ENCODE measurements at regions not wholly inside any gene's neighbourhood (a gene's known extent, or its start where the extent isn't known, plus 50 kb on each side); places are given as distances from the start of the nearest gene placed in this dataset.

- no peak for DNase-seq (ENCODE audit: low read depth in 2 of 3, low spot score in 2 of 3)
Measured at GRCh38 chr2:120933693-120934573, 198.3 kb downstream of the GLI2 start.

DNA sequence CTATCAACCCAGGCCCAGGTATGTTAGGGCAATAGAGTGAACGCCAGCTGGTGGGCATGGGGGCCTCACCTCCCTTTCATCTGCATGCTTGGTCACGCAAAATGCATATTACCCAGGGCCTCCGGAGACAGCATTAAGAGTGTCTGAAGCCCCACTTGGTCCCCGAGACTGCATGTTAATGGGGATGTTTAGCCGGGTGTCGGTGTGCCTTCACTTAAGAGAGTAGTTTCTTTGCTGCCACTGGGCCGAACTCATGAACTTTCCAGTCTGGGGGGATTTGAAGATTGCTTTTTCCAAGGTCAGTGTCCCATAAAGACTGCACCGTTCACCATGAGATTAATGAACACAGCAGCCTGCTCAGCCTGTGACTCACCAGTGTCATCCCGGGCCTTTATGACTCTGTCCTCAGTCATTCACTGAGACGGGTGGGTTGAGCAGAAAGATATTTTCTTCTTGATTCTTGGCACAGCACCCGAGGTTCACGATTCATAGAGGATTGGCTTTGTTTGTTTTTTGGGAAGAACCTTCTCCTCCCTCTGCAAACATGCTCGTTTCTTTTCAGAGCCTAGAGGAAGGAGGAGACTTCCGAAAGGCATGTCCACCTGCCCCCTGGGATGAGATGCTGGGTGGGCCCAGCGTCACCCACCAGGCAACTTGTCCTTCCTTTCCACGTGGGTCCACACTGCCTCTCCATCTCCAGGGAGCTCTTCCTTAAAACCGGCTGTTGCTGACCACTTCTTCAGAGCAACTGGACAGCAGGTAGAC is 199.1 kb downstream of the GLI2 start:
- no peak for DNase-seq (ENCODE audit: low read depth in 2 of 3, low spot score in 2 of 3)

DNA sequence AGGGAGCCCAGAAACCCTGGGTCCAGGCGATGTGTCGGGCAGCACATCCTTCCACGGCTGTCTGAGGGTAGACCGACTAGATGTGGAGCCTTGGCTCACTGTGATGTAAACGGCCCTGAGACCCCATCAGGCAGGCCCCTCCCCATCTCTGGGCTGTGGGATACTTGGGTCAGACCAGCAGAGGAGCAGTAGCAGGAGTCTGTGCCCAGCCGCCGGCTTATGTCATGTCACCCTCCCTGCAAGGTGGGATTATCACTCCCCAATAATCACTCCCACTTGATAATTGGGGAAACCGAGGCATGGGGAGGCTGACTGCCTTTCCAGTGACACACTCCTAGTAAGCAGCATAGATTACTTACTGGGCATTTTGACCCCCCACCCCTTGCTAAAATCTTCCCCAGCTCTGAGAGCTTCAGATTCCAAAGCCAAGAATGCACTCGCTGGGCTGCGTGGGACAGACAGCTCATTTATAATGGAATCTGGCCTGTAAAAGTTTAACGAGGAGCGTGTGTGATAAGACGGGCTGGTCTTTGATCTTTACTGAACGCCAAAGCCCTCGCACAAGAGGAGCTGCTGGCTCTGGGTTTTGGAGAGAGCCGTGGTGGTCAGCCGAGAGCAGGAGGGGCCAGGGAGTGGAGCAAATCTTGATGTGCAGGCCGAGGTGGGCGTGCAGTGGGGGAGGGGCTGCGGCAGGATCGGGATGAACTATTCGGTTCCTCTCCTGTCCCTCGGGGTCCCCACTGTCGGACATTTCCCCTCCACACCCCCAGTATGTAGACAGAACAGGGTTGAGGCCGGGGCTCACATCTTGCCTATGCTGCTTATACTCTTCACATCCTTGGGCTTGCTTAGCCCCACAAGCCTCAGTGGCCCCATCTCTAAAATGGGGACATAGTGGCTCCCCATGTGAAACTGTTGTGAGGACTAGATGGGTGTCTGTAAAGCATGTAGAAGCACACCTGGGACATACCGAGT is 200.0 kb downstream of the GLI2 start:
- no peak for DNase-seq (ENCODE audit: low read depth in 2 of 3, low spot score in 2 of 3)

DNA sequence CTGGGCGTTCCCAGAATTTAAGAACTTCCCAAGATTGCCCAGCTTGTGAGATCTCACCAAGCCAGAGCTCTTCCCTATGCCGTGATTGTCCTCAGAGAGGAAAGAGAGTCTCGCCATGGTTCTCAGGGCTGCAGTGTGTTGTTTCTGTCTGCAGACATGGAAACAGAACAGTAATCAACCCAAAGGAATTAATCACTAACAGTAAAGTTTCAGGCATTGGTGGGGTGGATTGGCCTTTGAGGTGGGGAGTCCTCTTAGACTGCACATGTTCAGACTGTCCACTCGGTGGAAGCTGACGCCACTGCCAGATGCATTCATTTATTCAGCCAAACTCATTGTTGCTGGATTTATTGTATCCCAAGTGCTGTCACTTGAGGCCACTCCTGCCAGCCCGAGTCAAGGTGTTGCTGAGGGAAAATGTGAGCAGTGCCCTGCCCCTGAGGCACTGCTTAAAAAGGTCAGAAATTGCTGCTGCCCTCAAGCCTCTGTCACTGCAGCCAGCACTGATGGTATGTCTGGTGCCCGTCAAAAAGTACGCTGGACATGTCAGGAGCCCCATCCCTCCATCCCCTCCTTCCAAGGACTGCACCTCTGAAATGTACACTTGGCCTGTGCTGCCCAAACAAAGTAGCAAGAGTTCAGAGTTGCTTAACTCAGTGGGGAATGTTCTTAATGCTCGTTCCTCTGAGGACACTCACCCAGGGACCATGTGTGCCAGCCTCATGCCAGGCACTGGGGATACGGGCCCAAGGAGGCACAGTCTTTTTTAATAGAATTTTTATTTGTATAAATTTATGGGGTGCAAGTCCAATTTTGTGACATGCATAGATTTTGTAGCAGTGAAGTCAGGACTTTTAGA is 201.0 kb downstream of the GLI2 start:
- no peak for DNase-seq (ENCODE audit: low read depth in 2 of 3, low spot score in 2 of 3)

DNA sequence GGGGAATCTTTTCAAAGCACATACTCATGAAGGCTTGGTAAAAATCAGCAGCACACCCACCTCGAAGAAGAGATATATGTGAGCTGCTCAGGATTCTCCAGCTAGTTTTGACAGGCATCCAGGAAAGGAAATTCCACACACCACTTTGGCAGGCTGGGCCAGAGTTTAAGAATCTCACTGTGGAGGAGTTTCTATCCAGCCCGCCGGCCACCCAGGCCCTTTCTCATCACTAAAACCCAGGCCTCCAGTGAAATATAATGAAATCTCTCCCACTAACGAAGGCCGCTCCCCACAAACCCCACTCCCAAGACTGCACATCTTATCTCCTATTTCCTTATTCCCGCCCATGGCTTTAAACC is 202.0 kb downstream of the GLI2 start:
- DNase-seq (ENCODE audit: low read depth in 2 of 3, low spot score in 2 of 3) = no peak

- no peak for DNase-seq (ENCODE audit: low read depth in 2 of 3, low spot score in 2 of 3)
Measured at GRCh38 chr2:120938045-120938771, 202.5 kb downstream of the GLI2 start.

GRCh38 chr2:120939595-120940318 is 204.1 kb downstream of the GLI2 start:
- DNase-seq (ENCODE audit: low read depth in 2 of 3, low spot score in 2 of 3) = no peak

DNA sequence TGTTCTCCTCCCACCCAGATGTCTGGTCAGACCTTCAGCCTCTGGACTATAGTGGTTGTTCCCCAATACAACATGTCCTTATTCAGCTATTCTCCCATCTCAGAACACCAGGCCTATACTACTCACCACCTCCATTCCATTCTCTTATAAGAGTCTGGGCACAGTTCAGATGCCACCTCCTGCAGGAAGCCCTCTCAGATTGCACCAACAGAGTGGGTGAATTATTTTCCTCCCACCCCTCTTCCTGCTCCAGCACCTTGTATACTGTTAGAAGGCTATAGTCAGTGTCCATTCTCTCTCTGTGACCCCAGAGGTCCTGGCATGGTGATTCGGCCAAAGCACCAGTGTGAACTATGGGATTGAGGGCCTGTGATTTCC is 204.6 kb downstream of the GLI2 start:
- DNase-seq (ENCODE audit: low read depth in 2 of 3, low spot score in 2 of 3) = no peak

GRCh38 chr2:120940726-120941256 is 205.1 kb downstream of the GLI2 start:
- DNase-seq (ENCODE audit: low read depth in 2 of 3, low spot score in 2 of 3) = no peak

- no peak for DNase-seq (ENCODE audit: low read depth in 2 of 3, low spot score in 2 of 3)
Measured at GRCh38 chr2:120941571-120942120, 206.0 kb downstream of the GLI2 start.

DNA sequence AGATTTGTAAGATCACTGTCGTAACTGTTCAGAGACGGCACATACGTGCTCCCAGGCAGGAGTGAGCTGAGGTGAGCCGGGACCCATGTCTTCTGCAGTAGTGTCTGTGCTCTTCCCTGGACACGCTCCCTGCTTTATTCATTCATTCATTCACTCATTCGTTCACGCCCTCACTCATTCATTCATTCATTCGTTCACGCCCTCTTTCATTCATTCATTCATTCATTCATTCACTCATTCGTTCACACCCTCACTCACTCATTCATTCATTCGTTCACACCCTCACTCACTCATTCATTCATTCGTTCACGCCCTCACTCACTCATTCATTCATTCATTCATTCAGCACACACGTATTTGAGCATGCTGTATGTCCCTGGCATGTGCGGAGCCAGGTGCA is 207.0 kb downstream of the GLI2 start:
- DNase-seq (ENCODE audit: low read depth in 2 of 3, low spot score in 2 of 3) = no peak

- no peak for DNase-seq (ENCODE audit: low read depth in 2 of 3, low spot score in 2 of 3)
Measured at GRCh38 chr2:120943403-120944034, 207.9 kb downstream of the GLI2 start.

GRCh38 chr2:120944575-120944974 is 208.9 kb downstream of the GLI2 start:
- no peak for DNase-seq (ENCODE audit: low read depth in 2 of 3, low spot score in 2 of 3)

- DNase-seq (ENCODE audit: low read depth in 2 of 3, low spot score in 2 of 3) = no peak
Measured at GRCh38 chr2:120945091-120945490, 209.4 kb downstream of the GLI2 start.

DNA sequence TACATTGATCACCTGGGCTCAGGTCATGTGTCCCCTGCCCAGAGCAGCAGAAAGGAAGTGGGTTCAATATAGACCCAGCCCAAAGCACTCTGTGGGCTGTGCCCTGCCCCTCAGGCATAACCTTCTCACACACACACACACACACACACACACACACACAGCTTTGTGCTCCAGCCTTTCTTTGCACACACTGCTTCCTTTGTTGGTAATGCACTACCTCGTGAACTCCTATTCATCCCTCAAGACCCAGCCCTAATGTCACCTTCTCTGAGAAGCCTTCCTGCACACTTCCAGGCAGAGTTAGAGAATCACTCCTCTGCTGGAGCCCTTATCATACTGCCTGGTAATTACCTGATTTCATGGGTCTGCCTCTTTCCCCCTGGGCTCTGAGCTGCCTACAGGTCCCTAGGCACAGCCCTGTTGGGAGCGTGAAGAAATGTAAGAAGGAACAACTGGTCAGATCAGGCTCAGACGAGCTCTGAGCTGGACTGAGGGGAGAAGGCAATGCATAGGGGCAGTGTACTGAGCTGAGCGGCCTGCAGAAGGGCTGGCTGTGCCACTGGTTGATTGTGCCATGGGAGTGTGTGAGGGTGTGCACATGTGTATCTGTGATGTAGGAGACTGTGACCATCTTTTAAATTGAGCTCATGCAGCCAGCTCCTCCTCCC is 210.3 kb downstream of the GLI2 start:
- DNase-seq (ENCODE audit: low read depth in 2 of 3, low spot score in 2 of 3) = no peak

DNA sequence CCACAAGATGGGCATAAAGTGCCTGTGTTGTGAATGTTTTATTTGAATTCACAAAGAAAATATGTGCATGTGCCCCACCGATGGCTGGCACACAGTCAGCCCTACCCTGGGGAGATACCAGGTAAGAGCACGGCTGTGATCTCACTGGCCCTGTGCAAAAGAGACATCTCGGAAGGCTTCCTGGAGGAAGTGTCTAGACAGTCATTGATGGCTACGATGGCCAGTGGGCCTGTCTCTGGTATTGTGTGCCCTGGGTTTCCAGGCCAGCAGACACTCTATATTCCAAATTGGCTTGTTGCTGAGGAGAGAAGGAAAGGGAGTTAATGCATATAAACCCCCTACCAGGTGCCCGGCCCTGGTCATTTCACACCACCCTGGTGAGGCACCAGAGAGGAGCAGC is 211.7 kb downstream of the GLI2 start:
- no peak for DNase-seq (ENCODE audit: low read depth in 2 of 3, low spot score in 2 of 3)

DNA sequence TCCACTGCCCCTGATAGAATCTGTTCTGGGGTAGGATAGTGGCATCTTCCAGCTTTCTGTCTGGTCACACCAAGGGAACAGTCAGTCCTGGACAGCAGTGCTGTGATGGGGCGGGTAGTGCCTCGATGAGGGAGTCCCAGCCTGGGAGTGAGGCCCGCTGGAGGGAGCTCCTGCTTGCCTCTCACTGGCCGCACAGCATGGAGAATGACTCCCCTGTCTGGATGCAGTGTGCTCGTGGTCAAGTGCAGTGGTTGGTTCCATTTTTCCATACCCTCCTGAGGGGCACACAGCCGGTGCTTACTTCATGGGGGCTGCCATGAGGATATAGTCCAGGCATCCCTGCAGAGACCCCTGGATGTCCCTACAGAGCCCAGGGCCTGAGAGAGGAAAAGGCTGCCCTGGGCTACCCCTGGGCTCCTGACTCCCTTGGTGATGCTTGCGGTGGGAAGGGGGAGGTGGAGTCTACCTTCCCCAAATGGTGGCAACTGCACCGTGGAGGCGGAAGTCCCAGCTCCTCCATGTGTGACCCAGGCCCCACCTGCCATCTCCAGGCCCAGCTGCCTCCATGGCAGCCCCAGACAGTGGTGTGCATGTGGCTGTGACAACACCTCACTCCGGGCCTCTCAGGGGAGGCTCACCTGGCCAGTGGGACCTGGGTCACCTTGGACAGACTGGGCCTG is 212.5 kb downstream of the GLI2 start:
- DNase-seq (ENCODE audit: low read depth in 2 of 3, low spot score in 2 of 3) = no peak

Data from activated CD8-positive, alpha-beta memory T cell treated with anti-CD3 and anti-CD28 coated beads for 48 hours (primary cell).